Omental fat pad (tissue), 3 donors: ENCODE measurements at regions not wholly inside any gene's neighbourhood (a gene's known extent, or its start where the extent isn't known, plus 50 kb on each side); places are given as distances from the start of the nearest gene placed in this dataset.

Source experiments
- ATAC-seq: fragments of 150-250 bp; one replicate; pipeline ENCODE4 v1.9.1; 2016; ENCODE audit warnings: mild to moderate bottlenecking, moderate library complexity; ENCODE audit not compliant: low FRiP score
- DNase-seq: peaks from one replicate; pipeline ENCODE4 v3.0.0-alpha.2; 2019; ENCODE audit warnings: low spot score
- CTCF ChIP-seq, 3 donors: fragments of 450-650 bp; IDR thresholded peaks; one replicate each; pipeline ENCODE4 v1.5.1; 2016 to 2017; ENCODE audit warnings: antibody characterized with exemption in 3 of 3, mild to moderate bottlenecking in 3 of 3, moderate library complexity in 2 of 3

GRCh38 chr2:155218292-155218924 lies 519.9 kb downstream of the KCNJ3 start:
- no peak for DNase-seq
- TF ChIP-seq CTCF (IDR thresholded peaks at IDR 0.05): no peak
- ATAC-seq: no peak

- DNase-seq (no peak), ATAC-seq (no peak)
- TF ChIP-seq CTCF (IDR thresholded peaks at IDR 0.05): no peak
Measured at GRCh38 chr2:155215037-155215707, 516.7 kb downstream of the KCNJ3 start.

- DNase-seq (no peak), ATAC-seq (no peak)
- TF ChIP-seq CTCF (IDR thresholded peaks at IDR 0.05): no peak
Measured at GRCh38 chr2:155209696-155210450, 511.4 kb downstream of the KCNJ3 start.

- TF ChIP-seq CTCF (IDR thresholded peaks at IDR 0.05): no peak
- no peak for DNase-seq
- no peak for ATAC-seq
Measured at GRCh38 chr2:155203178-155203577, 504.7 kb downstream of the KCNJ3 start.

- DNase-seq: no peak
- no peak for TF ChIP-seq CTCF (IDR thresholded peaks at IDR 0.05)
- no peak for ATAC-seq
Measured at GRCh38 chr2:155200753-155201152, 502.3 kb downstream of the KCNJ3 start.

- TF ChIP-seq CTCF (IDR thresholded peaks at IDR 0.05): no peak
- ATAC-seq (no peak), DNase-seq (no peak)
Measured at GRCh38 chr2:155190342-155190741, 491.8 kb downstream of the KCNJ3 start.
